KOPT-K1 (cell line): ENCODE measurements at regions not wholly inside any gene's neighbourhood (a gene's known extent, or its start where the extent isn't known, plus 50 kb on each side); places are given as distances from the start of the nearest gene placed in this dataset.

Experiments used
- H3K27ac ChIP-seq: fragments of 200-600 bp; sonication (generic); 2 replicates; pipeline ENCODE4 v1.5.1; 2016; ENCODE audit warnings: antibody characterized with exemption, mild to moderate bottlenecking, low read depth, low read length; ENCODE audit not compliant: poor library complexity, severe bottlenecking
- H3K36me3 ChIP-seq: fragments of 200-600 bp; sonication (generic); 2 replicates; pipeline ENCODE4 v1.5.1; 2017; ENCODE audit warnings: antibody characterized with exemption, mild to moderate bottlenecking, low read length, moderate library complexity; ENCODE audit not compliant: insufficient read depth
- H3K9me3 ChIP-seq: fragments of 200-600 bp; sonication (generic); 2 replicates; pipeline ENCODE4 v1.5.1; 2017; ENCODE audit warnings: antibody characterized with exemption, low read length, mild to moderate bottlenecking; ENCODE audit not compliant: insufficient read depth, poor library complexity, severe bottlenecking

- no peaks in the 10 kb centered on the region for H3K9me3 ChIP-seq
Observed at GRCh38 chr12:70994217-70994788, 73.8 kb upstream of the PTPRR start.

DNA sequence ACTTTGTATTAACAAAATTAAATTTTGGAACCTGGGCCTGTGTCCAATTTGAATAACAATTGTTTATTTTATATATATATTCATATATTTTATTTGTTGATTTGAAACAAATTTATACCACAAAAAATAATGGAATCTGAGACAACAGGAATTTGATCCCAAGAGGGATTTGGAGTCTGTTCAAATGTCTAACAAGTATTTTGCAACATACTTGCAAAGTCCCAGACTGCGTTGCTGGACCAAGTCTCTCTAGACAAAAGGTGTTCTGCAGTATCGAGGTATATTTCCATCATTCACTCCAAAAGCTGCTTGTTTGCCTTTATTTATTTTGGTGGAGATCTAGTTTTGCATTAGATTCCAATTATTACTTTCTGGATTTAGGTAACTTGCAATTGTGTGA lies 68.7 kb upstream of the PTPRR start:
- Histone ChIP-seq H3K9me3 (no peaks in the 10 kb centered on the region), H3K27ac (no peak overlapping the region), H3K36me3 (no peaks in the 10 kb centered on the region)

More at GRCh38 chr12:70994217-70994788, 73.8 kb upstream of the PTPRR start:
- H3K36me3 ChIP-seq, result no peaks in the 10 kb centered on the region
- no peak overlapping the region for H3K27ac ChIP-seq

- H3K9me3 ChIP-seq, result no peaks in the 10 kb centered on the region
- H3K36me3 ChIP-seq, result no peaks in the 10 kb centered on the region
- no peak overlapping the region for H3K27ac ChIP-seq
Observed at GRCh38 chr12:70985850-70986249, 65.3 kb upstream of the PTPRR start.

GRCh38 chr12:70983692-70984091 lies 63.2 kb upstream of the PTPRR start:
- Histone ChIP-seq H3K27ac (no peak overlapping the region), H3K9me3 (no peaks in the 10 kb centered on the region), H3K36me3 (no peaks in the 10 kb centered on the region)

- Histone ChIP-seq H3K36me3 (no peaks in the 10 kb centered on the region), H3K9me3 (no peaks in the 10 kb centered on the region), H3K27ac (no peak overlapping the region)
Observed at GRCh38 chr12:70982991-70983390, 62.5 kb upstream of the PTPRR start.

DNA sequence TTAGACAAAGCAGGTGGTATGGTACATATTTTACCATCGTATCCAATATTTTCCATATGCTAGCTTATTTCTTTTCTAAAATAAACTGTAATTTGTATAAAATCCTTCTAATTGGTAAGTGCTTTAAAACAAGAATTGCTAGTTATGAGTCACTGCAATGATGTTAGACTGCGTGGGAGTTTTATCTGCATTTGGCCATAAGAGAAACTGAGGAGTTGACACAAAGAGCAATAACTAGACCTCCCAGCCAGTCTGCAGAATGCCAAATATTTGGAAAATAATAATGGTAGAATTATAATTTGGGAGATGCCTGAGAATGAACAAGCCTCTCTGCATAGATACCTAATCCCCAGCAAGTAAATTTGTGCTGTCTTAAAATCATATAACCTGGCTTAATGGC lies 61.7 kb upstream of the PTPRR start:
- Histone ChIP-seq H3K36me3 (no peaks in the 10 kb centered on the region), H3K27ac (no peak overlapping the region), H3K9me3 (no peaks in the 10 kb centered on the region)

GRCh38 chr12:70971001-70971794 lies 50.7 kb upstream of the PTPRR start:
- Histone ChIP-seq H3K9me3 (no peaks in the 10 kb centered on the region), H3K36me3 (no peaks in the 10 kb centered on the region), H3K27ac (no peak overlapping the region)
